Natural killer cell (primary cell): ENCODE measurements at regions not wholly inside any gene's neighbourhood (a gene's known extent, or its start where the extent isn't known, plus 50 kb on each side); places are given as distances from the start of the nearest gene placed in this dataset.

Source experiments
- ATAC-seq, 3 donors: fragments of 150-1000 bp in 2 of 3; fragments of 200-7000 bp in 1 of 3; cut with Tn5 transposase; 1 replicate in 1 of 3; 2 replicates in 2 of 3; pipeline ENCODE4 v1.10.0; 2021; ENCODE audit warnings: mild to moderate bottlenecking in 2 of 3, moderate library complexity in 2 of 3
- DNase-seq, 2 donors: peaks; one replicate each; pipeline versions ENCODE4 v3.0.0 to v3.0.0-alpha.2; 2013 to 2021; ENCODE audit warnings: mixed read lengths in 1 of 2
- H3K27ac ChIP-seq: one replicate; pipeline ENCODE4 v1.5.1; 2013; ENCODE audit warnings: mild to moderate bottlenecking, low read length
- H3K27me3 ChIP-seq: one replicate; pipeline ENCODE4 v1.6.1; 2013; ENCODE audit warnings: low read length; ENCODE audit not compliant: control insufficient read depth, insufficient read depth
- H3K36me3 ChIP-seq: one replicate; pipeline ENCODE4 v1.6.1; 2013; ENCODE audit warnings: low read length; ENCODE audit not compliant: control insufficient read depth, insufficient read depth
- H3K4me1 ChIP-seq: one replicate; pipeline ENCODE4 v1.6.1; 2013; ENCODE audit warnings: low read length; ENCODE audit not compliant: control insufficient read depth, insufficient read depth
- H3K4me3 ChIP-seq: one replicate; pipeline ENCODE4 v1.5.1; 2013; ENCODE audit warnings: low read length
- H3K9me3 ChIP-seq: one replicate; pipeline ENCODE4 v1.6.1; 2013; ENCODE audit warnings: low read length; ENCODE audit not compliant: control insufficient read depth, insufficient read depth
- H3K27ac Mint-ChIP-seq, 2 donors: one replicate each; pipeline ENCODE4 v1.8.0; 2022; ENCODE audit warnings: mild to moderate bottlenecking in 2 of 2, mixed read lengths in 2 of 2, moderate library complexity in 1 of 2
- H3K27me3 Mint-ChIP-seq, 2 donors: one replicate each; pipeline ENCODE4 v1.8.0; 2022; ENCODE audit warnings: low read depth in 2 of 2, mixed read lengths in 2 of 2
- H3K36me3 Mint-ChIP-seq: one replicate; pipeline ENCODE4 v1.8.0; 2022; ENCODE audit warnings: mixed read lengths
- H3K4me1 Mint-ChIP-seq, 2 donors: one replicate each; pipeline ENCODE4 v1.8.0; 2022; ENCODE audit warnings: mixed read lengths in 2 of 2
- H3K4me3 Mint-ChIP-seq: one replicate; pipeline ENCODE4 v1.8.0; 2022; ENCODE audit warnings: mild to moderate bottlenecking, moderate library complexity, mixed read lengths
- H3K9me3 Mint-ChIP-seq, 2 donors: one replicate each; pipeline ENCODE4 v1.8.0; 2022; ENCODE audit warnings: mixed read lengths in 2 of 2
- WGBS: methylation state at CpG from one replicate; pipeline ENCODE4 v1.1.7; 2013; ENCODE audit warnings: missing lambda C conversion rate; ENCODE audit not compliant: insufficient coverage; 5-methylcytosine and 5-hydroxymethylcytosine counted together
- intact Hi-C: fragments of 100-400 bp; cut with micrococcal nuclease; formaldehyde crosslinking; loops from one replicate; pipeline ENCODE4 v1.14.2; 2022
- TF ChIP-seq, protein P1 (sequence below): fragments of 200-600 bp; IDR thresholded peaks from one replicate; pipeline ENCODE4 v1.8.0; 2022; ENCODE audit warnings: antibody characterized with exemption

DNA sequence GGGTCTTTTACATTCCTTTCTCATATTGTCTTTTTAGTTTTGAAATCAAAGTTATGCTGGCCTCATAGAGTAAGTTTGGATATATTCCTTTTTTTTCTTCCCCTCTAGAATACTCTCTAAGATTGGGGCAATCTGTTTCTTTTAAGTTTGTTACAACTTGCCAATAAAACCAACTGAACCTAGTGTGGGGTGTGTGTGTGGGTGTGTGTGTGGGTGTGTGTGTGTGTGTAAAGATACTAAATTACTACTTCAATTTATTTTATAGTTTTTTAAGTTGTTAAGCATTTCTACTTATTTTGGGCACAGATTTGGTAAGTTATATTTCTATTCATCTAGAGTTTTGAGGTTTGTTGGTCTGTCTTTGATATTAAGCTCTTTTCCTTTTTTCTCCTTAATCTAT is 198.2 kb upstream of the TMC3 start:
- no peaks in the 10 kb centered on the region for H3K4me1 ChIP-seq
- H3K27me3 ChIP-seq: no peaks in the 10 kb centered on the region
- no peak overlapping the region for H3K4me3 ChIP-seq
- DNase-seq: no peak
- H3K27ac Mint-ChIP-seq: no peak overlapping the region
- no peaks in the 10 kb centered on the region for H3K36me3 Mint-ChIP-seq
- H3K27ac ChIP-seq: no peak overlapping the region
- no peaks in the 10 kb centered on the region for H3K36me3 ChIP-seq
- intact Hi-C loops: no loop called here
- no peaks in the 10 kb centered on the region for H3K9me3 ChIP-seq
- H3K27me3 Mint-ChIP-seq: peaks cover 0 to 15% of the 10 kb centered on the region in 2 donors
- no peaks in the 10 kb centered on the region for H3K4me1 Mint-ChIP-seq
- TF ChIP-seq, protein P1, sequence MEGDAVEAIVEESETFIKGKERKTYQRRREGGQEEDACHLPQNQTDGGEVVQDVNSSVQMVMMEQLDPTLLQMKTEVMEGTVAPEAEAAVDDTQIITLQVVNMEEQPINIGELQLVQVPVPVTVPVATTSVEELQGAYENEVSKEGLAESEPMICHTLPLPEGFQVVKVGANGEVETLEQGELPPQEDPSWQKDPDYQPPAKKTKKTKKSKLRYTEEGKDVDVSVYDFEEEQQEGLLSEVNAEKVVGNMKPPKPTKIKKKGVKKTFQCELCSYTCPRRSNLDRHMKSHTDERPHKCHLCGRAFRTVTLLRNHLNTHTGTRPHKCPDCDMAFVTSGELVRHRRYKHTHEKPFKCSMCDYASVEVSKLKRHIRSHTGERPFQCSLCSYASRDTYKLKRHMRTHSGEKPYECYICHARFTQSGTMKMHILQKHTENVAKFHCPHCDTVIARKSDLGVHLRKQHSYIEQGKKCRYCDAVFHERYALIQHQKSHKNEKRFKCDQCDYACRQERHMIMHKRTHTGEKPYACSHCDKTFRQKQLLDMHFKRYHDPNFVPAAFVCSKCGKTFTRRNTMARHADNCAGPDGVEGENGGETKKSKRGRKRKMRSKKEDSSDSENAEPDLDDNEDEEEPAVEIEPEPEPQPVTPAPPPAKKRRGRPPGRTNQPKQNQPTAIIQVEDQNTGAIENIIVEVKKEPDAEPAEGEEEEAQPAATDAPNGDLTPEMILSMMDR: no peak
- ATAC-seq: no peak
- no peaks in the 10 kb centered on the region for H3K9me3 Mint-ChIP-seq
- no peak overlapping the region for H3K4me3 Mint-ChIP-seq

GRCh38 chr15:81569286-81570080 is 195.5 kb upstream of the TMC3 start:
- H3K27me3 Mint-ChIP-seq: peaks cover 0 to 13% of the 10 kb centered on the region in 2 donors
- TF ChIP-seq, protein P1: no peak
- WGBS: 74% methylated on average over 4 of the region's 4 CpGs

DNA sequence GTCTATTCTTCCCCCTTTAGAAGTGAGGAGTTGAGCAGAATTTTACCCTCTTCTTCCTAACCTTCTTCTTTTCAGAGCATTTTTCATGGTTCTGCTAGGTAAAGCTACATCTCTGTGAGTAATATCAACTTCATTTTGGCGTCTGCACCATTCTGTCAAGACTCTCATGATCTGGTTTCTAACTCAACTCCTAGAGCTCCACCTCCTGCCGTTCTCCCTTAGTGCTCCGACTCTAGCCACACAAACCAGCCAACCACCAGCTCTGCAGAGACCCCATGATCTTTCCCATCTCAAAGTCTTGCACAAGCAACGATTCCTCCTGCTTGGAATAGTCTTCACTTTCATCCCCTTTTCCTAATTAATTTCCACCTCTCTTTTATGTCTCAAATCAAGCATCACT is 193.9 kb upstream of the TMC3 start:
- no peak for ATAC-seq
- no peaks in the 10 kb centered on the region for H3K9me3 ChIP-seq
- intact Hi-C loops: no loop called here

More at GRCh38 chr15:81569286-81570080, 195.5 kb upstream of the TMC3 start:
- Histone ChIP-seq H3K36me3 (no peaks in the 10 kb centered on the region), H3K4me3 (no peak overlapping the region), H3K27me3 (no peaks in the 10 kb centered on the region), H3K9me3 (no peaks in the 10 kb centered on the region), H3K4me1 (no peaks in the 10 kb centered on the region), H3K27ac (no peak overlapping the region)
- H3K27ac Mint-ChIP-seq: no peak overlapping the region
- intact Hi-C loops: no loop called here
- ATAC-seq (no peak), DNase-seq (no peak)
- no peaks in the 10 kb centered on the region for H3K36me3 Mint-ChIP-seq
- H3K9me3 Mint-ChIP-seq: peaks cover 0 to 3% of the 10 kb centered on the region in 2 donors
- peaks cover 0 to 4% of the 10 kb centered on the region in 2 donors for H3K4me1 Mint-ChIP-seq
- H3K4me3 Mint-ChIP-seq: no peak overlapping the region

More for the DNA sequence above, 193.9 kb upstream of the TMC3 start:
- Mint-ChIP-seq H3K27ac (no peak overlapping the region), H3K9me3 (peaks cover 0 to 3% of the 10 kb centered on the region in 2 donors), H3K4me1 (peaks cover 0 to 4% of the 10 kb centered on the region in 2 donors), H3K36me3 (no peaks in the 10 kb centered on the region), H3K27me3 (peaks cover 0 to 13% of the 10 kb centered on the region in 2 donors), H3K4me3 (no peak overlapping the region)
- DNase-seq: no peak
- no peak overlapping the region for H3K4me3 ChIP-seq
- WGBS: 88% methylated on average over 4 of the region's 4 CpGs
- no peaks in the 10 kb centered on the region for H3K36me3 ChIP-seq
- TF ChIP-seq, protein P1: no peak
- no peaks in the 10 kb centered on the region for H3K27me3 ChIP-seq
- no peaks in the 10 kb centered on the region for H3K4me1 ChIP-seq
- H3K27ac ChIP-seq: no peak overlapping the region
